ENCODE measurements at regions not wholly inside any gene's neighbourhood (a gene's known extent, or its start where the extent isn't known, plus 50 kb on each side); places are given as distances from the start of the nearest gene placed in this dataset.

GRCh38 chr2:234884591-234884990 lies 67.2 kb upstream of the SH3BP4 start:
- FAIRE-seq (no peak), DNase-seq (ENCODE audit: low read depth in 1 of 2, low spot score in 2 of 2) (no peak)
- H3K23ac ChIP-seq (ENCODE audit: insufficient read length), result no peak overlapping the region
- no peaks in the 10 kb centered on the region for H3K27me3 ChIP-seq (replicated peaks in 1 of 4; ENCODE audit: control insufficient read depth in 3 of 4, extremely low read depth in 1 of 4, insufficient read depth in 3 of 4, low read length in 3 of 4)
- no peak overlapping the region for H3K18ac ChIP-seq (ENCODE audit: extremely low read depth, low read length)
- H3K4me2 ChIP-seq (ENCODE audit: insufficient read depth in 1 of 2, low read depth in 2 of 2, low read length in 2 of 2), result no peak overlapping the region
- H3K23me2 ChIP-seq (ENCODE audit: low read depth, low read length), result no peaks in the 10 kb centered on the region
- H3K9ac ChIP-seq (replicated peaks in 1 of 4; ENCODE audit: extremely low read depth in 1 of 4, low read depth in 3 of 4, low read length in 3 of 4), result no peak overlapping the region
- no peak overlapping the region for H4K5ac ChIP-seq (ENCODE audit: insufficient read length, low read depth, low read length)
- no peak overlapping the region for H2BK120ac ChIP-seq (replicated peaks; ENCODE audit: low read depth, low read length)
- H3K4me1 ChIP-seq (replicated peaks in 1 of 4; ENCODE audit: control insufficient read depth in 3 of 4, insufficient read depth in 4 of 4, low read length in 3 of 4), result peaks cover 0 to 7% (median 6%) of the 10 kb centered on the region in 4 experiments; a peak in 3 of 7 replicates
- no peaks in the 10 kb centered on the region for H4K20me1 ChIP-seq (replicated peaks in 1 of 2; ENCODE audit: control insufficient read depth in 1 of 2, insufficient read depth in 2 of 2, low read length in 2 of 2)
- H2AFZ ChIP-seq (ENCODE audit: low read length), result no peak overlapping the region
- H2BK5ac ChIP-seq (ENCODE audit: low read depth, low read length), result no peak overlapping the region
- H3K56ac ChIP-seq (replicated peaks; ENCODE audit: insufficient read length, low read depth, low read length), result no peak overlapping the region
- CTCF ChIA-PET (ENCODE audit: partially characterized antibody), result interaction anchor here (1.0 kb wide), 1 partner anchor 273 kb away, joined by 3 read pairs; no protein-coding TSS in a partner anchor
- no peaks in the 10 kb centered on the region for H3K79me2 ChIP-seq (ENCODE audit: control insufficient read depth in 1 of 2, insufficient read depth in 2 of 2, low read length in 2 of 2)
- no peak overlapping the region for H2BK15ac ChIP-seq (ENCODE audit: low read length)
- H2AK5ac ChIP-seq (ENCODE audit: low read depth, low read length), result no peak overlapping the region
- no peak overlapping the region for H3K14ac ChIP-seq (ENCODE audit: insufficient read length)
- no peak overlapping the region for H3K4ac ChIP-seq (replicated peaks; ENCODE audit: insufficient read length, low read depth, low read length)
- H3K79me1 ChIP-seq (ENCODE audit: low read depth, low read length), result no peaks in the 10 kb centered on the region
- H2BK20ac ChIP-seq (ENCODE audit: low read length), result no peak overlapping the region
- TF ChIP-seq BACH1 (IDR thresholded peaks at IDR 0.05; ENCODE audit: low read length), result no peak
- TF ChIP-seq CTCF (IDR thresholded peaks at IDR 0.05; ENCODE audit: control extremely low read depth in 1 of 3, insufficient read depth in 1 of 3, low read depth in 1 of 3, low read length in 3 of 3), result no peak
- no peak for TF ChIP-seq TEAD4 (IDR thresholded peaks at IDR 0.05; ENCODE audit: low read depth, low read length)
- no peak for TF ChIP-seq POLR2AphosphoS5 (IDR thresholded peaks at IDR 0.05; ENCODE audit: low read depth, low read length)
- TF ChIP-seq SAP30 (IDR thresholded peaks at IDR 0.05; ENCODE audit: insufficient read depth, insufficient replicate concordance, low read length), result no peak
- no peak for TF ChIP-seq TCF12 (IDR thresholded peaks at IDR 0.05; ENCODE audit: low read depth, low read length)
- no peak for TF ChIP-seq SP4 (IDR thresholded peaks at IDR 0.05; ENCODE audit: low read length)
- TF ChIP-seq TAF1 (IDR thresholded peaks at IDR 0.05; ENCODE audit: low read depth, low read length), result no peak
- no peaks in the 10 kb centered on the region for H3K36me3 ChIP-seq (ENCODE audit: control insufficient read depth in 2 of 4, insufficient read depth in 4 of 4, low read length in 3 of 4)
- no peak overlapping the region for H4K8ac ChIP-seq (ENCODE audit: extremely low read depth, insufficient read depth, low read length)
- H3K27ac ChIP-seq (ENCODE audit: low read depth, low read length), result no peak overlapping the region
- H3K9me3 ChIP-seq (ENCODE audit: insufficient read depth in 2 of 2, low read depth in 1 of 2, low read length in 1 of 2), result no peaks in the 10 kb centered on the region
- POLR2A ChIA-PET (ENCODE audit: partially characterized antibody), result no interaction called here
- H4K91ac ChIP-seq (replicated peaks; ENCODE audit: insufficient read length, low read length), result no peak overlapping the region
- no peak overlapping the region for H2BK12ac ChIP-seq (ENCODE audit: low read depth, low read length)
- no peak overlapping the region for H3K4me3 ChIP-seq (ENCODE audit: extremely low read depth in 1 of 4, insufficient read depth in 2 of 4, low read depth in 3 of 4, low read length in 4 of 4)
- 74% methylated on average over 7 of the region's 7 CpGs; no CpG with 5 or more reads in 1 of the 2 experiments for WGBS, 2 experiments (ENCODE audit: extremely low coverage in 1 of 2, insufficient coverage in 1 of 2, insufficient read length in 1 of 2, insufficient replicate concordance in 2 of 2, low coverage in 1 of 2, low lambda C conversion rate in 2 of 2, missing lambda C conversion rate in 1 of 2)
